B cell (primary cell): ENCODE measurements at regions not wholly inside any gene's neighbourhood (a gene's known extent, or its start where the extent isn't known, plus 50 kb on each side); places are given as distances from the start of the nearest gene placed in this dataset.

ENCODE experiments used
- ATAC-seq: fragments of 200-7000 bp; cut with Tn5 transposase; one replicate; pipeline ENCODE4 v1.10.0; 2021; ENCODE audit warnings: low read depth, mild to moderate bottlenecking, moderate number of reproducible peaks, moderate library complexity
- CTCF ChIA-PET: fragments of 350-600 bp; sonication (Branson Sonifier 250); formaldehyde crosslinking; loops from one replicate; lab custom pipeline; 2021; ENCODE audit warnings: antibody characterized with exemption, inconsistent platforms; lab: Charles Lee
- POLR2A ChIA-PET: fragments of 350-600 bp; sonication (Branson Sonifier 250); formaldehyde crosslinking; loops from one replicate; lab custom pipeline; 2021; ENCODE audit warnings: antibody characterized with exemption; lab: Charles Lee
- DNase-seq: peaks from one replicate; pipeline ENCODE4 v3.0.0; 2013
- H2AFZ ChIP-seq: 2 replicates; pipeline ENCODE4 v1.6.1; 2012; ENCODE audit warnings: mild to moderate bottlenecking, low read depth, low read length; ENCODE audit not compliant: insufficient read depth, poor library complexity, severe bottlenecking
- H3K27ac ChIP-seq, 2 donors: 1 replicate in 1 of 2; 2 replicates in 1 of 2; pipeline ENCODE4 v1.5.1; 2012 to 2013; ENCODE audit warnings: low read length in 2 of 2, mild to moderate bottlenecking in 2 of 2, moderate library complexity in 1 of 2
- H3K27me3 ChIP-seq, 4 experiments: fragments of 200-600 bp in 1 of 4; sonication (generic) in 1 of 4; replicated peaks in 1 of 4; 1 replicate in 2 of 4; 2 replicates in 2 of 4; pipeline versions ENCODE4 v1.6.1 to v1.7.0; 2013 to 2016; ENCODE audit warnings: low read length in 3 of 4, mild to moderate bottlenecking in 2 of 4, mixed read lengths in 1 of 4, moderate library complexity in 1 of 4; ENCODE audit not compliant: insufficient read depth in 4 of 4, control insufficient read depth in 3 of 4; ENCODE audit errors: control extremely low read depth in 1 of 4
- H3K36me3 ChIP-seq, 2 experiments: replicated peaks in 1 of 2; 1 replicate in 1 of 2; 2 replicates in 1 of 2; pipeline versions ENCODE4 v1.6.1 to v1.7.1; 2013; ENCODE audit warnings: low read length in 1 of 2; ENCODE audit not compliant: insufficient read depth in 2 of 2, control insufficient read depth in 1 of 2; ENCODE audit errors: control extremely low read depth in 1 of 2, extremely low read depth in 1 of 2
- H3K4me1 ChIP-seq, 2 donors: fragments of 200-600 bp in 1 of 2; sonication (generic) in 1 of 2; 1 replicate in 1 of 2; 2 replicates in 1 of 2; pipeline versions ENCODE4 v1.5.1 to v1.6.1; 2013 to 2017; ENCODE audit warnings: low read length in 2 of 2; ENCODE audit not compliant: control insufficient read depth in 2 of 2, insufficient read depth in 2 of 2
- H3K4me2 ChIP-seq: replicated peaks from 2 replicates; pipeline ENCODE3; 2012; ENCODE audit warnings: mild to moderate bottlenecking, low read depth, low read length; ENCODE audit not compliant: poor library complexity, severe bottlenecking
- H3K4me3 ChIP-seq, 5 experiments: fragments of 200-600 bp in 1 of 5; sonication (generic) in 1 of 5; 1 replicate in 3 of 5; 2 replicates in 2 of 5; pipeline versions ENCODE4 v1.5.1 to v1.7.0; 2011 to 2016; ENCODE audit warnings: low read length in 4 of 5, mild to moderate bottlenecking in 4 of 5, low read depth in 2 of 5, control low read depth in 1 of 5, moderate library complexity in 1 of 5; ENCODE audit not compliant: insufficient read depth in 1 of 5; ENCODE audit errors: control extremely low read depth in 1 of 5, extremely low read depth in 1 of 5
- H3K79me2 ChIP-seq: fragments of 200-600 bp; sonication (generic); one replicate; pipeline ENCODE4 v1.6.0; 2016; ENCODE audit warnings: low read length; ENCODE audit not compliant: control insufficient read depth, insufficient read depth
- H3K9ac ChIP-seq: fragments of 200-600 bp; sonication (generic); 2 replicates; pipeline ENCODE4 v1.6.1; 2017; ENCODE audit warnings: mild to moderate bottlenecking, low read length, moderate library complexity
- H3K9me3 ChIP-seq, 3 donors: one replicate each; pipeline versions ENCODE4 v1.6.1 to v1.7.1; 2013; ENCODE audit warnings: low read length in 2 of 3; ENCODE audit not compliant: control insufficient read depth in 2 of 3, insufficient read depth in 1 of 3; ENCODE audit errors: control extremely low read depth in 1 of 3
- H4K20me1 ChIP-seq: 2 replicates; pipeline ENCODE4 v1.6.0; 2012; ENCODE audit warnings: mild to moderate bottlenecking, low read length; ENCODE audit not compliant: insufficient read depth, control insufficient read depth, poor library complexity, severe bottlenecking
- H3K27ac Mint-ChIP-seq: one replicate; pipeline ENCODE4 v1.8.0; 2021; ENCODE audit warnings: mixed read lengths
- H3K27me3 Mint-ChIP-seq: one replicate; pipeline ENCODE4 v1.8.0; 2021; ENCODE audit warnings: mixed read lengths
- H3K4me1 Mint-ChIP-seq: one replicate; pipeline ENCODE4 v1.8.0; 2021; ENCODE audit warnings: mixed read lengths
- H3K4me3 Mint-ChIP-seq: one replicate; pipeline ENCODE4 v1.8.0; 2021; ENCODE audit warnings: mixed read lengths
- H3K9me3 Mint-ChIP-seq: one replicate; pipeline ENCODE4 v1.8.0; 2022; ENCODE audit warnings: mixed read lengths; ENCODE audit not compliant: insufficient read depth
- CTCF ChIP-seq: fragments of 200-600 bp; IDR thresholded peaks from one replicate; pipeline ENCODE4 v1.8.0; 2022; ENCODE audit warnings: antibody characterized with exemption, mild to moderate bottlenecking
- EZH2 ChIP-seq: IDR thresholded peaks from 2 replicates; pipeline ENCODE4 v1.6.1; 2012; ENCODE audit warnings: borderline replicate concordance, low read depth, mild to moderate bottlenecking, moderate library complexity, low read length; ENCODE audit not compliant: insufficient read depth, poor library complexity, severe bottlenecking
- WGBS: methylation state at CpG from one replicate; pipeline ENCODE4 v1.1.5; 2013; ENCODE audit warnings: missing lambda C conversion rate; ENCODE audit not compliant: insufficient coverage; 5-methylcytosine and 5-hydroxymethylcytosine counted together
- intact Hi-C: fragments of 100-400 bp; cut with micrococcal nuclease; formaldehyde crosslinking; loops from one replicate; pipeline ENCODE4 v1.10.0; 2022

- no peak for TF ChIP-seq CTCF
- TF ChIP-seq EZH2 = no peak
- POLR2A ChIA-PET = no interaction called here
- H3K9me3 ChIP-seq = no peaks in the 10 kb centered on the region
- no CpG with 5 or more reads among the region's 2 CpGs for WGBS
- no peaks in the 10 kb centered on the region for H3K36me3 ChIP-seq
- ATAC-seq = no peak
- H3K27ac ChIP-seq = no peak overlapping the region
- CTCF ChIA-PET = no interaction called here
- DNase-seq = no peak
- no peak overlapping the region for H3K27ac Mint-ChIP-seq
- H4K20me1 ChIP-seq = no peaks in the 10 kb centered on the region
- H3K9me3 Mint-ChIP-seq = no peaks in the 10 kb centered on the region
- H3K9ac ChIP-seq = no peak overlapping the region
- no peak overlapping the region for H3K4me3 Mint-ChIP-seq
- H2AFZ ChIP-seq = no peak overlapping the region
- no peak overlapping the region for H3K4me2 ChIP-seq
- H3K4me1 ChIP-seq = no peaks in the 10 kb centered on the region
- no peaks in the 10 kb centered on the region for H3K27me3 Mint-ChIP-seq
- H3K4me1 Mint-ChIP-seq = no peaks in the 10 kb centered on the region
- H3K79me2 ChIP-seq = no peaks in the 10 kb centered on the region
- H3K4me3 ChIP-seq = no peak overlapping the region
- intact Hi-C loops = no loop called here
- no peaks in the 10 kb centered on the region for H3K27me3 ChIP-seq
Observed at GRCh38 chr11:39365809-39366436, 2093.5 kb downstream of the LRRC4C start.

- no peak overlapping the region for H3K27ac Mint-ChIP-seq
- H3K4me1 Mint-ChIP-seq = no peaks in the 10 kb centered on the region
- Histone ChIP-seq H4K20me1 (no peaks in the 10 kb centered on the region), H3K9me3 (no peaks in the 10 kb centered on the region), H3K9ac (no peak overlapping the region), H3K4me1 (no peaks in the 10 kb centered on the region), H3K27ac (no peak overlapping the region), H3K27me3 (no peaks in the 10 kb centered on the region), H3K4me2 (no peak overlapping the region), H3K4me3 (no peak overlapping the region), H3K36me3 (no peaks in the 10 kb centered on the region), H3K79me2 (no peaks in the 10 kb centered on the region), H2AFZ (no peak overlapping the region)
- intact Hi-C loops = no loop called here
- ATAC-seq (no peak), DNase-seq (no peak)
- CTCF ChIA-PET = no interaction called here
- TF ChIP-seq CTCF (no peak), EZH2 (no peak)
- no peak overlapping the region for H3K4me3 Mint-ChIP-seq
- POLR2A ChIA-PET = no interaction called here
- 86% methylated on average over 1 of the region's 1 CpG for WGBS
- H3K9me3 Mint-ChIP-seq = no peaks in the 10 kb centered on the region
- H3K27me3 Mint-ChIP-seq = no peaks in the 10 kb centered on the region
Observed at GRCh38 chr11:39363571-39363970, 2095.9 kb downstream of the LRRC4C start.
